ENCODE measurements at regions not wholly inside any gene's neighbourhood (a gene's known extent, or its start where the extent isn't known, plus 50 kb on each side); places are given as distances from the start of the nearest gene placed in this dataset.

DNA sequence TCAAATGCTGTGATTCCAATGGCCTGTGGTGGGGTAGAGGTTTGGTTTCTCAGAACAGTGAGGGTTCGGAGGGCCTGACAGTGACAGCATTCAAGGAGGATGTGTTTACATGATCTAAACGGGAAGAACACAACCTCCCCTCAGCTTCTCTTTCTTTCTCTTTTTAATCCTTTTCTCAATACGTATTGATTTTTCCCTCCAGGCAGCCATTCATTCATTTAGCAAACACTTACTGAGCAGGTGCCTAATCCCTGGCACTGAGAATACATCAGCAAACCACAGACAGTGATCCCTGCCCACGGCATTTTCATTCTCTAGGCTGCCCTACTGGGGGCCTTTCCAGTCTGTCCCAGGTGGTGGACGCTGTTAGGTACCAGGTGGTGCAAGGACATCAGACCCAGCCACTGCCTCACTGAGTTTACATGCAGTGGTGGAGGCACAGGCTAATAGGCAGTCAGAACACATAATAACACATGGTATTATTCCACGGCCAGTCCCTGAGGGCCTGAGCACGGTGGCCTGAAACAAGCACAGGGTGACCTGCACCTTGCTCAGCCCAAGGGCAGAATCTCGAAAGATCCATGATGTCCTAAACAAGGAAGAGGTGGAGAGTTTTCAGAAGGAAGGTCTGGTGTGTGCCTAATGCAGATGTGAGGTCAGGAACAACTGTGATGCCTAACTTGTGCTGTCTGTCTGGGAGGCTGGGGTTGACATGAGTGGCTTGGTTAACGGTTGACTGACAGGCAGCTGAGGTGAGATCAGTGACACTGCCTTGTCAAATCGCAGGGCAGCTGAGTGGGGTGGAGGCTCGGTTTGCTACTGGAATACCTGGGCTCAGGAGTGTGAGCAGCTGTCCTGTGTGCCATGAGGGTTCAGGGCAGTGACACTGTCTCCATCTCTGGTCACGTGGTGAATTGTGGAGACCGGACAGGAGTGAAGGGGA lies 785.5 kb upstream of the HS6ST1 start:
- no peak overlapping the region for H3K4me3 ChIP-seq (ENCODE audit: low read depth, low read length)
- TF ChIP-seq, protein P1, sequence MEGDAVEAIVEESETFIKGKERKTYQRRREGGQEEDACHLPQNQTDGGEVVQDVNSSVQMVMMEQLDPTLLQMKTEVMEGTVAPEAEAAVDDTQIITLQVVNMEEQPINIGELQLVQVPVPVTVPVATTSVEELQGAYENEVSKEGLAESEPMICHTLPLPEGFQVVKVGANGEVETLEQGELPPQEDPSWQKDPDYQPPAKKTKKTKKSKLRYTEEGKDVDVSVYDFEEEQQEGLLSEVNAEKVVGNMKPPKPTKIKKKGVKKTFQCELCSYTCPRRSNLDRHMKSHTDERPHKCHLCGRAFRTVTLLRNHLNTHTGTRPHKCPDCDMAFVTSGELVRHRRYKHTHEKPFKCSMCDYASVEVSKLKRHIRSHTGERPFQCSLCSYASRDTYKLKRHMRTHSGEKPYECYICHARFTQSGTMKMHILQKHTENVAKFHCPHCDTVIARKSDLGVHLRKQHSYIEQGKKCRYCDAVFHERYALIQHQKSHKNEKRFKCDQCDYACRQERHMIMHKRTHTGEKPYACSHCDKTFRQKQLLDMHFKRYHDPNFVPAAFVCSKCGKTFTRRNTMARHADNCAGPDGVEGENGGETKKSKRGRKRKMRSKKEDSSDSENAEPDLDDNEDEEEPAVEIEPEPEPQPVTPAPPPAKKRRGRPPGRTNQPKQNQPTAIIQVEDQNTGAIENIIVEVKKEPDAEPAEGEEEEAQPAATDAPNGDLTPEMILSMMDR (conservative IDR thresholded peaks at IDR 0.05; ENCODE audit: low read depth, low read length): no peak
- no peak for DNase-seq (ENCODE audit: low read depth)

DNA sequence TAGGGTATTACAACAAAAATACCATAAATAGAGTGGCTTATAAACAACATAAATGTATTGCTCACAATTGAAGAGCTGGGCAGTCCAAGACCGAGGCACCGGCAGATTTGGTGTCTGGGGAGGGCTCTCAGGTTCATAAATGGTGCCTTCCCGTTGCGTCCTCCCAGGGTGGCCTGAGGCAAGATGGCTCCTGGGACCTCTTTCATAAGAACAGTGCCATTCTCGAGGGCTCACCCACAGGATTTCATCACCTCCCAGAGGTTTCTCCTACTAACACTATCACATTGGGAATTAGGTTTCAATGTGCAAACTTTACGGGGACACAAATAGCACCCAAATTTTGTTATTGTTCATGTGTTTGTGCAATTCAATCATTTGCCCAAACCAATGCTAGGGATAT lies 793.5 kb upstream of the HS6ST1 start:
- H3K4me3 ChIP-seq (ENCODE audit: low read depth, low read length): no peak overlapping the region
- TF ChIP-seq, protein P1 (conservative IDR thresholded peaks at IDR 0.05; ENCODE audit: low read depth, low read length): no peak
- no peak for DNase-seq (ENCODE audit: low read depth)

DNA sequence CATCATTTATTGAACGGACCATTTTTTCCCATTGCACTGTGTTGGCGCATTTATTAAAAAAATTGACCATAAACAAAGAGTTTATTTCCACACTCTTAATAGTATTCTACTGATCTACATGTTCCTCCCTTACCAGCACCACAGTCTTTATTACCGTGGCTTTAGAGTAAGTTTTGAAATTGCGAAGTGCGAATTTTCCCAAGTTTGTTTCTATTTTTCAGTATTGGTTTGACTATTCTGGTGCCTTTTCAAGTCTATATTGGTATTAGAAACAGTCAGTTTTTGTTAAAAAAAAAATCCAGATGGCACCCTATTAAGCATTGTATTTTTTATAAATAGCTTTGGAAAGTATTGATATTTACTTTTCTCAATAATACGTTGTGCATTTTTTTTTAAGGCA lies 795.1 kb upstream of the HS6ST1 start:
- TF ChIP-seq, protein P1 (conservative IDR thresholded peaks at IDR 0.05; ENCODE audit: low read depth, low read length): no peak

DNA sequence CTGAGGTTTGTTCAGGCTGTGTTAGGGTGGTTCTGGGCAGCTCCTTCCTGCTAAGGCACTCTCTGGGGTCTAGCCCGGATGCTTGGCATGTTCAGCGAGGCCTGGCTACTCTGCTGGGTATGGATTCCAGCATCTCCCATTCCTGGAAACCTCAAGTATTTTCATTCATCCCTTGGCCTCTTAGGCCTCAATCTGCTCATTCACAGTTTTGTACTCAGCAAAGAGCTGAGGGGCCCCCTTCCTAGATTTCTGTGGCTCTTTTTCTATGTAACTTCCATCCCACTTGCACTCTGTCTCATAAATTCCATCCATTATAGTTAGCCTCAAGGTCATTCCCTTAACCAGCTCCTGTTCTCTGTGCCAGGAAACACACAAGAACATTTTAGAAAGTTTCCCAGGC lies 798.8 kb upstream of the HS6ST1 start:
- DNase-seq (ENCODE audit: low read depth): no peak
- no peak overlapping the region for H3K4me3 ChIP-seq (ENCODE audit: low read depth, low read length)
- TF ChIP-seq, protein P1 (conservative IDR thresholded peaks at IDR 0.05; ENCODE audit: low read depth, low read length): no peak

More for the DNA sequence above, 795.1 kb upstream of the HS6ST1 start:
- no peak for DNase-seq (ENCODE audit: low read depth)
- no peak overlapping the region for H3K4me3 ChIP-seq (ENCODE audit: low read depth, low read length)

DNA sequence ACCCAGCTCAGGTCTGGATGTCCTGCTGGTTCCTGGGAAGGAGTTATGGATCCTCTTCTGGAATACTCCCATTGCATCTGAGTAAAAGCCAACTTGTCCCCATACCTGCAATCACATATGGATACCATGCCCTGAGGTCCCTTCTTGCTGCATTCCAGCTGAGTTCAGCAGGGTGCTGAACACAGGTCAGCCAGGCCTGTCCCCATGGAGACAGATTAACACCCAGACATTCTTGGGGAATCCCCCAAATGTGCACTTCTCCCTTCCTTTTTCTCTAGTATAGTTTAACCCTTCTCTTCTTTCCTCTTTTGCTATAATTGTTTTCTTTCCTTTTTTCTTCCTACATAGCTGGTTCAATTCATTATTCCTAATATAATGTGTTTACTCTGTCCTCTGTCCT lies 799.6 kb upstream of the HS6ST1 start:
- DNase-seq (ENCODE audit: low read depth): no peak
- H3K4me3 ChIP-seq (ENCODE audit: low read depth, low read length): no peak overlapping the region
- TF ChIP-seq, protein P1 (conservative IDR thresholded peaks at IDR 0.05; ENCODE audit: low read depth, low read length): no peak

DNA sequence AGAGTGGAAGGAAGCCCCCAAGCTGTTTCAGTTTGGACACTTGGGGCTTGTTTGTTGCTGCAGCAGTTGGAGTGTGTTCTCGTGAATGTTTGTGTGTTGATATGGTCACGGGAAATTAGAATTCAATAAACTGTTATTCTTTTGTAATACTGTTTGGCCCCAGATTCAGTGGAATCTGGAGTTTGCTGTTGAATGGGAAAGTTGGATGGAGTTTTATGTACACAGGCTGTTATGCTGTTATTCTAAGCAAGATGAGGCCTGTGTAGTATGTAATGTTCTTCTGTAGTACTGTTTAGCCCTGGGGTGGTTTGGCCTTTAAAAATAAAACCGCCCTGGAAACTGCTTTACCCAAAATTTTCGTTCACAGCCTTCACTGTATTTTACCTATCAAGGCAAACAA lies 810.4 kb upstream of the HS6ST1 start:
- H3K4me3 ChIP-seq (ENCODE audit: low read depth, low read length): no peak overlapping the region
- TF ChIP-seq, protein P1 (conservative IDR thresholded peaks at IDR 0.05; ENCODE audit: low read depth, low read length): no peak
- DNase-seq (ENCODE audit: low read depth): no peak
